OCI-LY7 (cell line): ENCODE measurements at regions not wholly inside any gene's neighbourhood (a gene's known extent, or its start where the extent isn't known, plus 50 kb on each side); places are given as distances from the start of the nearest gene placed in this dataset.

Experiments used
- BruUV-seq: library from RNA; stranded (reverse); fragments of 400-500 nt; replicated peaks from 2 replicates; lab custom pipeline; 2021; lab: Mats Ljungman, UMichigan
- CTCF ChIA-PET: fragments of 300-600 bp; sonication (Branson Sonifier 250); formaldehyde crosslinking; loops from one replicate; lab custom pipeline; 2022; ENCODE audit warnings: antibody characterized with exemption; ENCODE audit not compliant: unreplicated experiment; lab: Charles Lee
- POLR2A ChIA-PET: fragments of 300-600 bp; sonication (Branson Sonifier 250); formaldehyde crosslinking; loops from one replicate; lab custom pipeline; 2022; ENCODE audit warnings: antibody characterized with exemption; lab: Charles Lee
- DNase-seq: peaks from one replicate; pipeline ENCODE4 v3.0.0-alpha.2; 2015; ENCODE audit warnings: low spot score
- H2AFZ ChIP-seq: fragments of 200-600 bp; sonication (generic), shearing (Covaris generic); 2 replicates; pipeline ENCODE4 v1.6.1; 2014; ENCODE audit warnings: mild to moderate bottlenecking, antibody characterized with exemption, low read length, moderate library complexity
- H3K27ac ChIP-seq: fragments of 200-600 bp; sonication (generic); 2 replicates; pipeline ENCODE4 v1.5.1; 2014; ENCODE audit warnings: mixed run types, low read depth, mild to moderate bottlenecking, moderate library complexity, low read length, inconsistent platforms; ENCODE audit not compliant: poor library complexity, severe bottlenecking
- H3K36me3 ChIP-seq: fragments of 200-600 bp; sonication (generic); 2 replicates; pipeline ENCODE4 v1.6.1; 2014; ENCODE audit warnings: mild to moderate bottlenecking, antibody characterized with exemption, low read length, moderate library complexity, mixed read lengths; ENCODE audit not compliant: insufficient read depth
- H3K4me1 ChIP-seq: fragments of 200-600 bp; sonication (generic); 2 replicates; pipeline ENCODE4 v1.5.1; 2014; ENCODE audit warnings: mild to moderate bottlenecking, low read length; ENCODE audit not compliant: insufficient read depth, poor library complexity, severe bottlenecking
- H3K4me2 ChIP-seq: fragments of 200-600 bp; sonication (generic); 2 replicates; pipeline ENCODE4 v1.6.1; 2014; ENCODE audit warnings: mild to moderate bottlenecking, low read length
- H3K4me3 ChIP-seq: fragments of 200-600 bp; sonication (generic); 2 replicates; pipeline ENCODE4 v1.5.1; 2014; ENCODE audit warnings: mild to moderate bottlenecking, low read depth, low read length; ENCODE audit not compliant: poor library complexity, severe bottlenecking
- H3K79me2 ChIP-seq: fragments of 200-600 bp; sonication (generic); 2 replicates; pipeline ENCODE4 v1.6.1; 2016; ENCODE audit warnings: low read depth, mild to moderate bottlenecking, low read length, moderate library complexity, mixed read lengths; ENCODE audit not compliant: insufficient read depth
- H3K9me2 ChIP-seq: fragments of 200-600 bp; sonication (generic); 2 replicates; pipeline ENCODE4 v1.6.1; 2016; ENCODE audit warnings: mild to moderate bottlenecking, low read length, mixed read lengths; ENCODE audit not compliant: insufficient read depth
- H3K9me3 ChIP-seq: fragments of 200-600 bp; sonication (generic); 2 replicates; pipeline ENCODE4 v1.6.1; 2014; ENCODE audit warnings: mild to moderate bottlenecking, mixed run types, low read length, mixed read lengths
- H4K20me1 ChIP-seq: fragments of 200-600 bp; sonication (generic); 2 replicates; pipeline ENCODE4 v1.6.1; 2014; ENCODE audit warnings: mild to moderate bottlenecking, antibody characterized with exemption, low read length, moderate library complexity, mixed read lengths; ENCODE audit not compliant: insufficient read depth
- EZH2phosphoT487 ChIP-seq: fragments of 200-600 bp; sonication (generic); IDR thresholded peaks from 2 replicates; pipeline ENCODE4 v1.6.1; 2018; ENCODE audit warnings: low read depth, borderline replicate concordance, mild to moderate bottlenecking, mixed run types, antibody characterized with exemption, low read length, moderate library complexity, mixed read lengths
- intact Hi-C: fragments of 100-400 bp; cut with micrococcal nuclease; formaldehyde crosslinking; loops from one replicate; pipeline ENCODE4 v1.10.0; 2022; ENCODE audit not compliant: unreplicated experiment
- TF ChIP-seq, protein P1 (sequence below): fragments of 200-600 bp; sonication (generic); conservative IDR thresholded peaks from 2 replicates; pipeline ENCODE4 v1.5.1; 2014; ENCODE audit warnings: mild to moderate bottlenecking, antibody characterized with exemption, low read length, moderate library complexity, mixed read lengths

DNA sequence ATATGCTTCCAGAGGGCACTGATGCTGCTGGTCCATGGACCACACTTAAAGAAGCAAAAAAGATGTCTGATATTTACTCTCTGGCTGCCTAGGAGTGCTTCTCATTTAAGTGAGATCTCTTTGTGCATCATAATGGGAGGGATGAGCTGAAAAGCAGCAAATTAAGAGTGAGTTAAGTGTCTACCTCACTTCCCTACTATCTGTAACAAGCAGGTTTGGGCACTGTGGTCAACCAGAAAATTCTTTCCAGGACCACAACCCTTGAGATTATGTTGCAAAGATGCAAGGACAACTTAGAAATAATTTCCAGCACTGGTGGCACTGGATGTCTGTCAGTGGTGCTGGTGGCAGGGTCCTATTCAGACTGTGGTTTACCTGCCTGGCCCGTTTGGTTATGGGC is 52.1 kb upstream of the USPL1 start:
- no peaks in the 10 kb centered on the region for H3K9me2 ChIP-seq
- no peaks in the 10 kb centered on the region for H3K36me3 ChIP-seq
- TF ChIP-seq, protein P1, sequence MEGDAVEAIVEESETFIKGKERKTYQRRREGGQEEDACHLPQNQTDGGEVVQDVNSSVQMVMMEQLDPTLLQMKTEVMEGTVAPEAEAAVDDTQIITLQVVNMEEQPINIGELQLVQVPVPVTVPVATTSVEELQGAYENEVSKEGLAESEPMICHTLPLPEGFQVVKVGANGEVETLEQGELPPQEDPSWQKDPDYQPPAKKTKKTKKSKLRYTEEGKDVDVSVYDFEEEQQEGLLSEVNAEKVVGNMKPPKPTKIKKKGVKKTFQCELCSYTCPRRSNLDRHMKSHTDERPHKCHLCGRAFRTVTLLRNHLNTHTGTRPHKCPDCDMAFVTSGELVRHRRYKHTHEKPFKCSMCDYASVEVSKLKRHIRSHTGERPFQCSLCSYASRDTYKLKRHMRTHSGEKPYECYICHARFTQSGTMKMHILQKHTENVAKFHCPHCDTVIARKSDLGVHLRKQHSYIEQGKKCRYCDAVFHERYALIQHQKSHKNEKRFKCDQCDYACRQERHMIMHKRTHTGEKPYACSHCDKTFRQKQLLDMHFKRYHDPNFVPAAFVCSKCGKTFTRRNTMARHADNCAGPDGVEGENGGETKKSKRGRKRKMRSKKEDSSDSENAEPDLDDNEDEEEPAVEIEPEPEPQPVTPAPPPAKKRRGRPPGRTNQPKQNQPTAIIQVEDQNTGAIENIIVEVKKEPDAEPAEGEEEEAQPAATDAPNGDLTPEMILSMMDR: no peak
- TF ChIP-seq EZH2phosphoT487: no peak
- no peaks in the 10 kb centered on the region for H3K79me2 ChIP-seq
- peak overlapping the region; percentile 53 for H3K4me2 ChIP-seq
- H3K4me1 ChIP-seq: peaks cover 40% of the 10 kb centered on the region
- peak overlapping the region; percentile 72 for H2AFZ ChIP-seq
- H3K27ac ChIP-seq: no peak overlapping the region
- CTCF ChIA-PET: no interaction called here
- POLR2A ChIA-PET: no interaction called here
- BruUV-seq: no TSS peak
- H4K20me1 ChIP-seq: no peaks in the 10 kb centered on the region
- no peaks in the 10 kb centered on the region for H3K9me3 ChIP-seq
- intact Hi-C loops: no loop called here
- H3K4me3 ChIP-seq: no peak overlapping the region
- DNase-seq: no peak

DNA sequence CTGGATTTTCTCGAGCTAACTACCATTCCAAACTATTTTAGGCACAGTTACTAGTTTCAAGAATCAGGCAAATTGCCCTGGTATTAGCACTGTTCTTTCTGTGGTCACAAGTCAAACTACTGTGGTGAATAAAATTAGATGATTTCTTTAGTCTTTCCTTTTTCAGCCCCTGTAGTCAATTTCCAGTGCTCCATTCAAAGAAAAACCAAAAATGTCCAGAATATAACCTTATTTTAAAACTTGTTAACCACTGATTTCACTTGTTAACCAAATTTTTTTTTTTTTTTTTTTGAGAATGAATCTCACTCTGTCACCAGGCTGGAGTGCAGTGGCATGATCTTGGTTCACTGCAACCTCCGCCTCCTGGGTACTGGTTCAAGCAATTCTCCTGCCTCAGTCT is 50.6 kb upstream of the USPL1 start:
- TF ChIP-seq, protein P1: no peak
- no peak for TF ChIP-seq EZH2phosphoT487
- no peaks in the 10 kb centered on the region for H3K9me2 ChIP-seq
- H3K4me2 ChIP-seq: peak overlapping the region; percentile 53
- no peak overlapping the region for H3K4me3 ChIP-seq
- no TSS peak for BruUV-seq
- peaks cover 48% of the 10 kb centered on the region for H3K4me1 ChIP-seq
- ChIA-PET CTCF (no interaction called here), POLR2A (interaction anchor here (0.6 to 1.5 kb wide), 8 partner anchors 9 to 191 kb away, joined by 3 to 4 read pairs (median 3); no protein-coding TSS in a partner anchor)
- no peak overlapping the region for H3K27ac ChIP-seq
- H3K36me3 ChIP-seq: no peaks in the 10 kb centered on the region
- H4K20me1 ChIP-seq: no peaks in the 10 kb centered on the region
- no peaks in the 10 kb centered on the region for H3K79me2 ChIP-seq
- H3K9me3 ChIP-seq: no peaks in the 10 kb centered on the region
- intact Hi-C loops: no loop called here
- DNase-seq: no peak
- peak overlapping the region; percentile 72; the same call in 1 of the 2 replicates for H2AFZ ChIP-seq
